ENCODE measurements at regions not wholly inside any gene's neighbourhood (a gene's known extent, or its start where the extent isn't known, plus 50 kb on each side); places are given as distances from the start of the nearest gene placed in this dataset.

DNA sequence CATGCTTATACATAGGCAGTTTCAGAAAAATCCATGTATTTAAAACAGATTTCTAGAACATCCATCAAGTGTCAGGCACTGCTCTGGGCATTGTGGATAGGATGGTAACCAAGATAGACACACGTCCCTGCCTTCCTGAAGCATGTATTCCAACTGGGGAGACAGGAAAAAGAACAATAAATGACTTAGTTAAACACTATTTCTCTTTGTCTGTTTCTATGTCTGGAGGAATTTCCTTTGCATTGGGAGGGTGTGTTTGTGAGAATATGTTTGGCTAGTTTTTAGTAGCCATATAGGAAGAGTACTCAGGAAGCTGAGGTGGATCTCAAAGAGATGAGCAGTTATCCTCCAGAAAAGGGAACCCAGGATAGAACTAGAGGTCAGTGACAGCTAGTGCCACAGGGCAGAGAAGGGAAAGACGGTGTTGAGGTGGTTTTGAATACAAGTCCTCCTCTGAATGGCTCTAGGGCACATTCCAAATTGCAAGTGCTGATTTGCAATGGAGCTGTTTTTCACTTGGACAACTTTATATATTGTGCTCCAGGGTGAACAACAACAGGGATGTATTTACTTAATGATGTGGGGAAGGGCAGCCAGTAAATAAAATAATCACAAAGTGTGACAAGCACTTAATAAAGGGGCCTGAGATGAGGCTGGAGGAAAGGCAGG lies 144.7 kb upstream of the SHB start:
- Histone ChIP-seq H3K36me3 (ENCODE audit: control insufficient read depth, insufficient read depth, low read length) (no peaks in the 10 kb centered on the region), H3K27me3 (ENCODE audit: control insufficient read depth, insufficient read depth, low read length) (no peaks in the 10 kb centered on the region), H3K4me1 (ENCODE audit: control insufficient read depth, insufficient read depth, low read length) (no peaks in the 10 kb centered on the region), H3K27ac (ENCODE audit: low read length) (no peak overlapping the region), H3K9me3 (ENCODE audit: control insufficient read depth, insufficient read depth, low read depth, low read length) (no peaks in the 10 kb centered on the region), H3K4me3 (ENCODE audit: low read depth in 2 of 2, low read length in 2 of 2) (no peak overlapping the region)
- CTCF ChIA-PET, result no interaction called here
- TF ChIP-seq TCF7L2 (IDR thresholded peaks at IDR 0.05; ENCODE audit: low read depth, low read length), result no peak
- TF ChIP-seq REST (IDR thresholded peaks at IDR 0.05; ENCODE audit: insufficient read depth in 1 of 2, low read depth in 2 of 2, low read length in 1 of 2), result no peak
- no peak for TF ChIP-seq CTCF (IDR thresholded peaks at IDR 0.05)
- TF ChIP-seq POLR2AphosphoS5 (IDR thresholded peaks at IDR 0.05; ENCODE audit: low read depth, low read length), result no peak
- TF ChIP-seq SIN3A (IDR thresholded peaks at IDR 0.05; ENCODE audit: borderline replicate concordance, insufficient read depth, low read depth, low read length), result no peak
- in situ Hi-C loops (cut with HindIII; ENCODE audit: low pct_unique_long_range_greater_than_20kb, low sequenced_read_pairs), result no loop called here
- intact Hi-C loops (cut with micrococcal nuclease; ENCODE audit: unreplicated experiment), result loop anchor here (10.0 kb wide), 1 partner anchor 219 kb away; no protein-coding TSS in a partner anchor
- ATAC-seq (no peak), DNase-seq (ENCODE audit: low read depth, low spot score) (no peak)
- no TSS peak for BruUV-seq (replicated peaks)
- POLR2A ChIA-PET, result interaction anchor here (0.6 kb wide), 1 partner anchor 402 kb away, joined by 11 read pairs; no protein-coding TSS in a partner anchor

DNA sequence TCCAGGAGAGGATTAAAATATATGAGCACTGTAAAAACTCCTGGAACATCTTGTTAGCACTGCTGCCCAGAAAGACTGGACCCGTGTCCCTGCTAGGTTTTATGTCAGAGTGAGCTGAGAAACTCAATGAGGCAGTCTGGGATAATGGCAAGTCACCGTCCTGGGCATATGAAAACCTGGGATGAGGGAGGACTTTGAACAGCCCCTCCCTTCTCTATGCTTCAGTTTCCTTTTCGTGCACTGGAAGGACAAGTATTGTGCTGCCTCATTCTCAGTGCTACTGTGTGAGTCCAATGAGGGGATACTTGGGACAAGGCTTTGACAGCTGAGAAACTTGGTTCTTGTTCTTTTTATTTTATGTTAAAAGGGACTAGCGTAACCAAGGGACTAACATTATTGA lies 143.0 kb upstream of the SHB start:
- Histone ChIP-seq H3K27ac (ENCODE audit: low read length) (no peak overlapping the region), H3K27me3 (ENCODE audit: control insufficient read depth, insufficient read depth, low read length) (no peaks in the 10 kb centered on the region), H3K36me3 (ENCODE audit: control insufficient read depth, insufficient read depth, low read length) (no peaks in the 10 kb centered on the region), H3K4me3 (ENCODE audit: low read depth in 2 of 2, low read length in 2 of 2) (no peak overlapping the region), H3K9me3 (ENCODE audit: control insufficient read depth, insufficient read depth, low read depth, low read length) (no peaks in the 10 kb centered on the region), H3K4me1 (ENCODE audit: control insufficient read depth, insufficient read depth, low read length) (no peaks in the 10 kb centered on the region)
- no TSS peak for BruUV-seq (replicated peaks)
- intact Hi-C loops (cut with micrococcal nuclease; ENCODE audit: unreplicated experiment) (loop anchor here (10.0 kb wide), 1 partner anchor 217 kb away; no protein-coding TSS in a partner anchor), in situ Hi-C loops (cut with HindIII; ENCODE audit: low pct_unique_long_range_greater_than_20kb, low sequenced_read_pairs) (no loop called here)
- ATAC-seq (no peak), DNase-seq (ENCODE audit: low read depth, low spot score) (no peak)
- no peak for TF ChIP-seq SIN3A (IDR thresholded peaks at IDR 0.05; ENCODE audit: borderline replicate concordance, insufficient read depth, low read depth, low read length)
- TF ChIP-seq POLR2AphosphoS5 (IDR thresholded peaks at IDR 0.05; ENCODE audit: low read depth, low read length), result no peak
- no peak for TF ChIP-seq CTCF (IDR thresholded peaks at IDR 0.05)
- TF ChIP-seq TCF7L2 (IDR thresholded peaks at IDR 0.05; ENCODE audit: low read depth, low read length), result no peak
- no peak for TF ChIP-seq REST (IDR thresholded peaks at IDR 0.05; ENCODE audit: insufficient read depth in 1 of 2, low read depth in 2 of 2, low read length in 1 of 2)
- ChIA-PET POLR2A (no interaction called here), CTCF (no interaction called here)
